Colonic mucosa (tissue), 4 donors: ENCODE measurements at regions not wholly inside any gene's neighbourhood (a gene's known extent, or its start where the extent isn't known, plus 50 kb on each side); places are given as distances from the start of the nearest gene placed in this dataset.

ENCODE experiments used
- DNase-seq: peaks from one replicate; pipeline ENCODE4 v3.0.0-alpha.2; 2020
- H3K27ac ChIP-seq: fragments of 200-600 bp; one replicate; pipeline ENCODE4 v1.8.0; 2021
- H3K27me3 ChIP-seq: fragments of 200-600 bp; one replicate; pipeline ENCODE4 v1.8.0; 2021
- H3K36me3 ChIP-seq: fragments of 200-600 bp; one replicate; pipeline ENCODE4 v1.8.0; 2021
- H3K4me1 ChIP-seq: fragments of 200-600 bp; one replicate; pipeline ENCODE4 v1.8.0; 2021; ENCODE audit warnings: mild to moderate bottlenecking
- H3K4me3 ChIP-seq: fragments of 200-600 bp; one replicate; pipeline ENCODE4 v1.8.0; 2021
- H3K9ac ChIP-seq, 2 donors: one replicate each; pipeline ENCODE4 v1.7.0; 2013; ENCODE audit warnings: control low read depth in 2 of 2, low read depth in 2 of 2, low read length in 2 of 2
- H3K9me3 ChIP-seq: fragments of 200-600 bp; one replicate; pipeline ENCODE4 v1.8.0; 2021
- intact Hi-C: fragments of 100-400 bp; cut with DNase I; formaldehyde crosslinking; loops from one replicate; pipeline ENCODE4 v1.14.1; 2022
- TF ChIP-seq, protein P1 (sequence below): fragments of 200-600 bp; IDR thresholded peaks from one replicate; pipeline ENCODE4 v1.8.0; 2022; ENCODE audit warnings: antibody characterized with exemption, mild to moderate bottlenecking
- donor health status: healthy.
- donor health status: DM: no; HTN: no; CAD: no.
- donor health status: DM: no; HTN: no; CAD: no.

DNA sequence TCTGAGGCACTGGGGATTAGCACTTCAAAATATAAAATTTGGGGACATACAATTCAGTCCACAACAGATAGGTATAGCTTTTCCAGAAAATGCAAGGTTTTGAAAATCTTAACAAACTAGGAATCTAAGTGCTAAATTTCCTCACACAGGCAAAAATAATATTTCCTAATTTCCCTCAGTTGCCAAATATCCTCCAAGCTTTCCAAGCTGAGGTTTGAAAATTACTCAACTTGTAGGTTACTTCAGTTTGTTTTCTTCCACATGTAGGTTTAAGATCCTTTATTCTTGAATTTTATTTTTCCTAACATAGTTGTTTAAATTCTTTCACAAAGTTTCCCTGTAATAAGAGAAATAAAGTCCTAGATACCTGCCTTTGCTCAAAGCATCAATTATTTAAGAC is 192.9 kb upstream of the NRXN1 start:
- intact Hi-C loops: no loop called here
- Histone ChIP-seq H3K4me1 (no peaks in the 10 kb centered on the region), H3K27ac (no peak overlapping the region), H3K36me3 (no peaks in the 10 kb centered on the region), H3K9ac (no peak overlapping the region), H3K9me3 (no peaks in the 10 kb centered on the region), H3K4me3 (no peak overlapping the region), H3K27me3 (no peaks in the 10 kb centered on the region)
- no peak for DNase-seq
- TF ChIP-seq, protein P1, sequence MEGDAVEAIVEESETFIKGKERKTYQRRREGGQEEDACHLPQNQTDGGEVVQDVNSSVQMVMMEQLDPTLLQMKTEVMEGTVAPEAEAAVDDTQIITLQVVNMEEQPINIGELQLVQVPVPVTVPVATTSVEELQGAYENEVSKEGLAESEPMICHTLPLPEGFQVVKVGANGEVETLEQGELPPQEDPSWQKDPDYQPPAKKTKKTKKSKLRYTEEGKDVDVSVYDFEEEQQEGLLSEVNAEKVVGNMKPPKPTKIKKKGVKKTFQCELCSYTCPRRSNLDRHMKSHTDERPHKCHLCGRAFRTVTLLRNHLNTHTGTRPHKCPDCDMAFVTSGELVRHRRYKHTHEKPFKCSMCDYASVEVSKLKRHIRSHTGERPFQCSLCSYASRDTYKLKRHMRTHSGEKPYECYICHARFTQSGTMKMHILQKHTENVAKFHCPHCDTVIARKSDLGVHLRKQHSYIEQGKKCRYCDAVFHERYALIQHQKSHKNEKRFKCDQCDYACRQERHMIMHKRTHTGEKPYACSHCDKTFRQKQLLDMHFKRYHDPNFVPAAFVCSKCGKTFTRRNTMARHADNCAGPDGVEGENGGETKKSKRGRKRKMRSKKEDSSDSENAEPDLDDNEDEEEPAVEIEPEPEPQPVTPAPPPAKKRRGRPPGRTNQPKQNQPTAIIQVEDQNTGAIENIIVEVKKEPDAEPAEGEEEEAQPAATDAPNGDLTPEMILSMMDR: no peak

DNA sequence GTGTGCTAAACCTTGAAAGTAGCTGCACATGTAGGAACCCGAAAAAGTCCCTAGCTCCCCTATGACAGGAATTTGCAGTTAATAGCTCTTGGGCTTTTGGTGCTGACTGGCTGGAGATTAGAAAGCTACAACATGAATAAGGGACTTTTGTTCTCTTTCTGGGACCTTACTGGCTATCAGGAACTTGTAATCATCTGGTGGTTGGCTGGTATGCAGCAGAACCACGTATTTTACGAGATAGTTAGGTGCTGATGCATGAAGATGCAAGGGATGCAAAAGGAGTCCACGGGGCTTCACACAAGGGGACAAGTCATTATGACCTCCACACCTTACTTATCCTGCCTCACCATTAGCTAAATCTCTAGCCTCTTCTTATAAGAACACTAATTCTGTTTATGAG is 190.2 kb upstream of the NRXN1 start:
- DNase-seq: no peak
- Histone ChIP-seq H3K9ac (no peak overlapping the region), H3K36me3 (no peaks in the 10 kb centered on the region), H3K27ac (no peak overlapping the region), H3K4me3 (no peak overlapping the region), H3K4me1 (no peaks in the 10 kb centered on the region), H3K9me3 (no peaks in the 10 kb centered on the region), H3K27me3 (no peaks in the 10 kb centered on the region)
- TF ChIP-seq, protein P1: no peak
- intact Hi-C loops: no loop called here

DNA sequence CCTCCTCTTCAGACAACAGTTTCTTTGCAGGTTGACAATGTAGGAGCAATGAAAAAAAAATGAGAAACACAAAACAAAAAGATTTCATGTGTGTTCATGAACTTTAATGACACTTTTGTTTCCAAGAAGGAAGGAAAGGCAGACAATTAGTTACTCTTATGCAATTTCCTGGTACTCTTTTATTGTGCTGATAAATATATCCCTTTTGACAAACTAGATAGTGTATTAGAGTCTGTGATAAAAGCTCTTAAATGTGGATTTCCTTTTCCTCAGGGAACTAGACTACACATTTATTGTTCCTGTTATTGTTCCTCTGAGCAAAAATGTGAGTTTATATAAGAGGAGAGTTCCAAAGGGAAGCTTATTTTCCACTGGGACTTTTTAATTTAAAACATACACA is 188.7 kb upstream of the NRXN1 start:
- H3K4me1 ChIP-seq: no peaks in the 10 kb centered on the region
- no peaks in the 10 kb centered on the region for H3K27me3 ChIP-seq
- DNase-seq: no peak
- H3K9me3 ChIP-seq: no peaks in the 10 kb centered on the region
- TF ChIP-seq, protein P1: no peak
- H3K4me3 ChIP-seq: no peak overlapping the region
- intact Hi-C loops: no loop called here
- H3K36me3 ChIP-seq: no peaks in the 10 kb centered on the region
- H3K27ac ChIP-seq: no peak overlapping the region
- H3K9ac ChIP-seq: no peak overlapping the region

DNA sequence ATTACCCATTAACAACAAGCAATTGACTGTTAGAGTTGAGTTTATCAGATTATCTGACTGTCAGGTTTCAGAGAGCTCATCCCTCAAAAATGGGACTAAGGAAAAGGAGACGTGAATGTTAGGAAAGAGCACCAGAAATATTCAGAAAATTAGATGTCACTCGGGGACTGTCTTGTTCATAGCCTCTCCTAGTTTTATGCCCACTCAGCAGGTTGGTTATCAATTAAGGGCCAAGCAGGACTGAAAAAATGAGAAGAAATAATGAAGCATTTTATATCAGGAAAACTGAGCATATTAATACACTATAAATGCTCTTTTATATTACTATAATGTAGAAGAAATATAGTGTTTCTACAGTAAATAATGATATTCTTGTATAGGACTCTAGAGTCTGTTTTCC is 188.1 kb upstream of the NRXN1 start:
- H3K9me3 ChIP-seq: no peaks in the 10 kb centered on the region
- no peaks in the 10 kb centered on the region for H3K4me1 ChIP-seq
- H3K27me3 ChIP-seq: no peaks in the 10 kb centered on the region
- no peak overlapping the region for H3K27ac ChIP-seq
- DNase-seq: no peak
- intact Hi-C loops: no loop called here
- TF ChIP-seq, protein P1: no peak
- no peaks in the 10 kb centered on the region for H3K36me3 ChIP-seq
- H3K4me3 ChIP-seq: no peak overlapping the region
- no peak overlapping the region for H3K9ac ChIP-seq

DNA sequence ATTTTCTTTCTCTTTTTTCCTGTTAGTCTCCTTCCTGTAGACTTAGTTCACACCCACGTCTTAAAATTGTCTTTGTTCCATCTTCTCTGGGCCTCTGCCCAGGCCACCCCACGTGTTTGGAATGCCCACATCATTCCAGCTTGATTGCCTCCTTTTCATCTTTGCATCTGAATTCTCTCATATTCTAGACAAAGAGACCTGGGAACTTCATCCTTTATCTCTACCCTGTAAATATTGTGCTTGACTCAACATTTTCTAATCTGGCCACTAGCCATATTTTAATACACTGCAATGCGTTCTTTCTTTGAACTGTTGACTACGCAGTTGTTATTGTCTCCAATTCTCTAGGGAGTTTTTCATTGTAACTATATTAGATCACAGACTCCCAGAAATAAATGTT is 187.5 kb upstream of the NRXN1 start:
- Histone ChIP-seq H3K27me3 (no peaks in the 10 kb centered on the region), H3K4me3 (no peak overlapping the region), H3K9ac (no peak overlapping the region), H3K9me3 (no peaks in the 10 kb centered on the region), H3K36me3 (no peaks in the 10 kb centered on the region), H3K4me1 (no peaks in the 10 kb centered on the region), H3K27ac (no peak overlapping the region)
- no peak for DNase-seq
- TF ChIP-seq, protein P1: no peak
- intact Hi-C loops: no loop called here

DNA sequence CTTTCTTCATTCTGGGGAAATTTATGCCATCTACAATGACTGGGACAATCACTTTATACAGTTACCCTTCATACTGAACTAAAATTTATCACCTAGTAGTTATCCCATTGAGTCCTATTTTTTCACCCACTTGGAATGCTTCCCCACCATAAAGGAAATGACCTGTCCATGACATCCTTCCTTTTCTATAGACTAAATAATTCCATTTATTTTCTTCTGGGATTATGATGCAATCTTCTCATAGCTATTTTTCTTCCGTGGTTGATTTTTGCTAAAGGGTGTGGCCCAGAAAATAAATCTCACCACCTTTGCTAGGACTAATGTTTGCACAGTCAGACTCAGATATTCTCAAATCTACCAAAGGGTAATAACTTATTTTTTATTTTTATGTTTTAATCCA is 186.1 kb upstream of the NRXN1 start:
- intact Hi-C loops: no loop called here
- no peaks in the 10 kb centered on the region for H3K4me1 ChIP-seq
- TF ChIP-seq, protein P1: no peak
- H3K27ac ChIP-seq: no peak overlapping the region
- H3K27me3 ChIP-seq: no peaks in the 10 kb centered on the region
- no peak overlapping the region for H3K9ac ChIP-seq
- H3K9me3 ChIP-seq: no peaks in the 10 kb centered on the region
- no peak for DNase-seq
- no peaks in the 10 kb centered on the region for H3K36me3 ChIP-seq
- no peak overlapping the region for H3K4me3 ChIP-seq
